ENCODE measurements at regions not wholly inside any gene's neighbourhood (a gene's known extent, or its start where the extent isn't known, plus 50 kb on each side); places are given as distances from the start of the nearest gene placed in this dataset.

DNA sequence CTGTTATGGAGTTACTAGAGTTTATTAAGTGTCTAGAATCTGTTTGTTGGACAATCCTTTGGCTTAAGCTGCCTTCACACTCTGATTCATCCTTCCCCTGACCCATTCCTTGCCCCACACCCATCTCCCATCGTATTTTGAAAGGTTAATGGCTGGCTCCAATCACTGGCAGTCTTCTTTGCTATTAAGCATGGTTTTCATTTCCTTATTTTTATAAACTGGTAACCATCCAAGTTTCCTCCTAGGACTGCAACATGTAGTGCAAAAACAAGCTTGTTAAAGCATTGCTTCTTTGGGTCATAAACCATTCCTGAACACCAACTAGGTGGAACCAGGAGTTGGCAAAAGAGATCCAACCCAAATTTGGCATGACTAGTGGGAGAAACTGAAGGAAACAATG, 148.4 kb downstream of the DTWD1 start:
- H3K9me3 Mint-ChIP-seq: no peaks in the 10 kb centered on the region
- H3K27ac Mint-ChIP-seq: no peak overlapping the region

GRCh38 chr15:49789436-49789835, 168.6 kb downstream of the DTWD1 start:
- Mint-ChIP-seq H3K9me3 (no peaks in the 10 kb centered on the region), H3K27ac (no peak overlapping the region), H3K4me1 (ENCODE audit: unreplicated experiment) (no peaks in the 10 kb centered on the region), H3K36me3 (no peaks in the 10 kb centered on the region), H3K4me3 (no peak overlapping the region), H3K27me3 (no peaks in the 10 kb centered on the region)
- no peak for DNase-seq (ENCODE audit: extremely low spot score, unreplicated experiment)
- TF ChIP-seq CTCF (conservative IDR thresholded peaks at IDR 0.05): no peak

More for the DNA sequence above, 148.4 kb downstream of the DTWD1 start:
- Mint-ChIP-seq H3K4me3 (no peak overlapping the region), H3K4me1 (ENCODE audit: unreplicated experiment) (no peaks in the 10 kb centered on the region), H3K36me3 (no peaks in the 10 kb centered on the region), H3K27me3 (no peaks in the 10 kb centered on the region)
- no peak for DNase-seq (ENCODE audit: extremely low spot score, unreplicated experiment)
- TF ChIP-seq CTCF (conservative IDR thresholded peaks at IDR 0.05): no peak

DNA sequence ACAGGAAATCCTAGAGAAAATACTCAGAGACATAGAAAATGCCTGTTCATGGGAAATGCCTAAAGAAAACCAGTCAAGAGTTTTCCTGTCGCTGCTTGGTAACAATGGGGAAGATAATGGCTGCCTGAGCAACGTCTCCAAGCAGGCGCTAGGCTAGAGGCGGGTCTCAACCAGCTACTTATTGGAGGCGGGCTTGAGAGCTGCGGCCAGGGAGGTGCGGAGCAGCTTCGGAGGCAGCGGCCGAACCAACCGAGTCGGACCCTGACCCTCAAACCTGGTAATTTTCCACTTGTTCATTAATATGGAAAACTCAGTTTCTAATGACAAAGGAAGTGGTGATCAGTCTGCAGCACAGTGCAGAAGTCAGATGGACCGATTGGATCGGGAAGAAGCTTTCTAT, 173.1 kb downstream of the DTWD1 start:
- H3K36me3 Mint-ChIP-seq: no peaks in the 10 kb centered on the region
- H3K4me1 Mint-ChIP-seq (ENCODE audit: unreplicated experiment): no peaks in the 10 kb centered on the region
- no peaks in the 10 kb centered on the region for H3K9me3 Mint-ChIP-seq
- DNase-seq (ENCODE audit: extremely low spot score, unreplicated experiment): no peak
- no peaks in the 10 kb centered on the region for H3K27me3 Mint-ChIP-seq
- no peak overlapping the region for H3K4me3 Mint-ChIP-seq
- H3K27ac Mint-ChIP-seq: no peak overlapping the region
- TF ChIP-seq CTCF (conservative IDR thresholded peaks at IDR 0.05): no peak

DNA sequence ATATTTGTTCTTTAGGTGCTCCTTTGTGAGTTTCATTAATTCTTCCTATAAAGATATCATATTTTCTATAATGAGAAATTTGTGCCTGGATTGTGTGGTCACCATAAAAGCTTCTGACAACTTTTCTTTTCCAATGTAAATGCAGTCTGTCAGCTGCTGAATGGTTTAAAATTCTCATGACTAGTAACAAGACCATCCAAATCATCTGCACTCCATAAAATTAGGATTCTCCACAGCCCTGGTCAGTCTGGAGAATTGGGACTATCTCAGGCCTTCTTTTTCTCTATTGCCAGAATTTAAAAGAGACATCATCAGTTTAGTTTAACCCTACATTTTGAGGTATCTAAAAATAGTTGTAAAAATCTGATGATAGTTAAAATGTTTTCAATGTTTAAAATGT, 180.9 kb downstream of the DTWD1 start:
- Mint-ChIP-seq H3K4me1 (ENCODE audit: unreplicated experiment) (no peaks in the 10 kb centered on the region), H3K9me3 (peaks cover 22% of the 10 kb centered on the region), H3K27ac (no peak overlapping the region), H3K27me3 (no peaks in the 10 kb centered on the region), H3K36me3 (no peaks in the 10 kb centered on the region), H3K4me3 (no peak overlapping the region)
- TF ChIP-seq CTCF (conservative IDR thresholded peaks at IDR 0.05): no peak
- no peak for DNase-seq (ENCODE audit: extremely low spot score, unreplicated experiment)

All from type B pancreatic cell (in vitro differentiated cells).